GM21447 (cell line): ENCODE measurements at regions not wholly inside any gene's neighbourhood (a gene's known extent, or its start where the extent isn't known, plus 50 kb on each side); places are given as distances from the start of the nearest gene placed in this dataset.
"Not testable (repeated sequence)": the region's sequence is repeated elsewhere in the genome, so short reads cannot be mapped to it uniquely, and the experiment has no call there.

Source experiments
- ATAC-seq: cut with Tn5 transposase; IDR thresholded peaks from one replicate; pipeline ENCODE4 v1.9.1; 2021; ENCODE audit not compliant: unreplicated experiment

DNA sequence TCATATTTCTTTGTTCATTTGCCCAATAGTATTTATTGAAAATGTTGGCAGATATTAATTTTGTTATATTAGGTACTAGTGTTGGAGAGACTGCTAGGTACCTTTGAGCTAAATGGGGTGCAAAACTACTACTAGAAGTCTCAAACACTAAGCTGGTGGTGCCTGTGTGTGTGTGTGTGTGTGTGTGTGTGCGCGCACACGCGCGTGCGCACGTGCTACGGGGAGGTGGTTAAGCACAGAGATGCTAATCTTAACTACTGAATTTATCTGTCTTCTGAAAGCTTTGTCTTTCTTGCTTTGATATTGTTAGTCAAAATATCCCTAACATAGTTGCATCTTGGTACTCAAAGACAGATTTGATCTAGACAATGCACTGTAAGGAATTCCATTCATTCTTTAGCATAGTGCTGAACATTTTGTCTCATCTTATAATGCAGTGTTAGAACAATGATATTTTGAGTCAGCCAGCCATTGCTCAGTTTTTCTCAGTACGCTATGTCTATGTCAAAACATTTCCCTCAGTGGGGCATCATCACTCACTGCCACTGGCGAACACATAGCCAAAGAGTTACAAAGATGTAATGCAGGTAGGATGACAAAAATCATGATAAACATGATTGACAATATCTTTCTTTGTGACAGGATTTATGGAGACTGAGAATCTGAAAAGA, 396.0 kb upstream of the RGPD4 start:
- no peak for ATAC-seq

DNA sequence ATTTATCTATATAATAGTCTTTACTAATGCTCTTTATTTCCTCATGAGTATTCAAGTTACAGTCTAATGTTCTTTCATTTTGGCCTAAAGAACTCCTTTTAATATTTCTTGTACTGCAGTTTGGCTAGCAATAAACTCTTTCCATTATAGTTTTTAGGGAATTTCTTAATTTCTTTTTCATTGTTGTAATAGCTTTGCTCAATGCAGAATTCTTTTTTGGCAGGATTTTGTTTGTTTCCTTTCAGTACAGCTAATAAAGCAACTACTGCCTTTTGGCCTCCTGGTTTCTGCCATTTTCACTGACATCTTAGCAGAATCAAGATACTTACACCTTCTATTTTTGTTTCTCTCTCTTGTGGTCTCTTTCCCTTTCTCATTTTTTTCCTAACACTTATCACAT, 390.4 kb upstream of the RGPD4 start:
- ATAC-seq = no peak

- no peak for ATAC-seq
Observed at GRCh38 chr2:107437265-107437664, 389.4 kb upstream of the RGPD4 start.

DNA sequence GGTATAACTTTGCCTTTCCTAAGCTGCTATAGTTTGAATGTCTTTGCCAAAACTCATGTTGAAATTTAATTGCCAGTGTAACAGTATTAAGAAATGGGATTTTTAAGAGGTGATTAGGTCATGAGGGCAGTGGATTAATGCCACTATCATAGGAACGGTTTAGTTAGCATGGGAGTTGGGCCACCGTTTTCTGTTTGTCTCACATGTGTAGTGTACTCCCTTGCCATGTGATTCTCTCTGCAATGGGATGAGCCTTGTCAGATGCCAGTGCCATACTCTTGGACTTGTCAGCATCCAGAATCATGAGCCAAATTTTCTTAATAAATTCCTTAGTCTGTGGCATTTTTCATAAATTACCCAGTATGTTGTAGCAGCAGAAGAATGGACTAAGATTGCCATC, 388.9 kb upstream of the RGPD4 start:
- no peak for ATAC-seq

DNA sequence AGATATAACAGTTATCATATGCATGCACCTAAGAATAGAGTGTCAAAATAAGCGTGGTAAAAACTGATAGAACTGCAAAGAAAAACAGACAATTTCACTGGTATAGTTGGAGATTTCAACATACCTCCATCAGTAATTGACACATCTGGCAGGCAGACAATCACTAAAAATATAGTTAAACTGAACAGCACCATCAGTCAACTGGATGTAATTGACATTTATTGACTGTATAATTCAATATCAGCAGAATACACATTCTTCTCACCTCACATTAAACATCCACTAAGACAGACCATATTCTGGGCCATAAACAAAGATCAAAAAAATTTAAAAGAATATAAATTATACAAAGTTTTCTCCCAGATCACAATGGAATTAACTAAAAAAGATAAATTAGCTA, 378.5 kb upstream of the RGPD4 start:
- ATAC-seq = no peak

DNA sequence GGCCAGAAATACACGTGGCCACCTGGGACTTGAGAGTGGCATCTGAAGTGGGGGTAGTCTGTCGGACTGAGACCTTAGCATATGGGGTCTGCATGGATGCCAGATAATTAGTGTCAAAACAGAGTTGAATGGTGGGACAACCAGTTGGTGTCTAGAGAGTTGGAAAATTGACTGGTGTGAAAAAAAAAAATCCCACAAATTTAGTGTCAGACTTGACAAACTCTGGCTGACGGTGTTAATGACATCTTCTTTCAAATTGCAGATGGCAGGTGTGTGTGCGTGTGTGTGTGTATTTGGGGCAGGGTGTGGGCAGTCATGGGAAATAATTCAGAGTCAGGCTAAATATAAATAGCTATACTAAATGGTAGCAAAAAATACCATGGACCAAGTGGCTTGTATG, 365.4 kb upstream of the RGPD4 start:
- no peak for ATAC-seq

GRCh38 chr2:107462181-107462580, 364.5 kb upstream of the RGPD4 start:
- ATAC-seq = no peak

GRCh38 chr2:107466241-107466640, 360.5 kb upstream of the RGPD4 start:
- ATAC-seq = no peak

- ATAC-seq = no peak
Observed at GRCh38 chr2:107466984-107467773, 359.5 kb upstream of the RGPD4 start.

- ATAC-seq = no peak
Observed at GRCh38 chr2:107469437-107469995, 357.2 kb upstream of the RGPD4 start.

- ATAC-seq = no peak
Observed at GRCh38 chr2:107473150-107473549, 353.5 kb upstream of the RGPD4 start.

DNA sequence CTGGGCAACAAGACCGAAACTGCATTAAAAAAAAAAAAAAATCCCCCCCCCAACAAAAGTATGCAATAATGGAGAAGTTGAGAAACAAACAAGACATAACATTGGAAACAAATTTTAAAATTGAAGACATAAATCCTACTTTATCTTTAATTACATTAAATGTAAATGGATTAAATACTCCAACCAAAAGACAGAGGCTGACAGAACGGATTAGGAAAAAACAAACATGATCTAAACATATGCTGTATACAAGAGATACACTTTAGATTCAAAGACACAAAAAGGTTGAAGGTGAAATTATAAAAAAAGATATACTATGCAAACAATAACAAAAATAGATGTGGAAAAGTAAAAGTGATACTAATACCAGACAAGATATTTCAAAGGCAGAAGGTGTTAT, 350.8 kb upstream of the RGPD4 start:
- no peak for ATAC-seq

GRCh38 chr2:107502539-107502938, 324.2 kb upstream of the RGPD4 start:
- no peak for ATAC-seq

DNA sequence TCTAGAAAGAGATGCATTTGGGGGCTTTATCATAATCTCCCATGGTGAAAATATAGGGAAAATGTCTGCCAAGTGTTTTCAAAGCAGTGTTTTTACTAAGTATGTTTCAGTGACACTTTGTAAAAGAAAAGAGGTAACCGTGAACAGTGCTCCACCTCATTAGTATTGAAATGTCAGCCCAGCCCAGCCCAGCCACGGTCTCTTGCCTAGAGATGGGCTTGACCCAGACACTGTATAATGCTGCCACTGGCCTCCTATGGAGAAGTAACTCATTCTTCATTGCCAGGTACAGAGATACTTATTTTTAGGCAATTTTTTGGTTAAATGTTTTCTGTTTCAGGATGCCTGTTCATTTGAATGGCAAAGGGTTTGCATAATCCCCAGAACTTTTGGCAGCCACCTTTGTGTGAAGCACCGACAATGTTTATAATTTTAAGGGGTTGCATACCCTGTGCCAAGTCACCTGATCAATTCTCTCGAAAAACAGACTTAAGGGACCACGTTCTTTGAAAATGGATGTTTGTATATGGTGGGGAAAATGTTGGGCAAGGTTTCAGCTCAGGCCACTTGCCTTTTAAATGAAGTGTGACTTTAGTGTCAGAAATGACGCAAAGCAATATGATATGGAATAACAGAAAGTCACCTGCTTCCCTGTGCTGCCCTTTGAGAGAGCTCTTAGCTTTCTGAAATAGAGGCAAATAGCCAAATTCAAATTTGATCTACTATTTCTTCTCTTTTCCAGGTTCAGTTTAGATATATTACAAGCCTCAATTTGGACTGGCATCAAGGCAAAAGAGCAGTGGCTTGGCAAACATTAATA, 314.5 kb upstream of the RGPD4 start:
- ATAC-seq = no peak

DNA sequence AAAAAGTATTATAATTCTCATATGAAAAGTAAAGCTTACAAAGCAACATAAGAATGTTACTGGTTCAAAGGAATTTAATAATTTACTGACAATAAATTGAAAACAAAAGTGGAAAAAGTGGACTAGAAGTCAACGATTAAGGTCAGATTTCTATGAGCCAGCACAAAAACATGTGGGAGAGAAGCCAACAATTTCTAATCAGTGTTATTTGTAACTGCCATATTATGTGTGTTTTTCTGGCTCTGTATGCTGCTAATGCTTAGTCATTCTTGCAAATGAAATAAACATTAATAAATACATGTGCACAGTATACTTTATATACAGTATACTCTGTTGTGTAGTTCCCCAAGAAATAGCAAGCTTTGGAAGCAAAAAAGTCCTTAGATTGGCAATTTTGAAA, 301.3 kb upstream of the RGPD4 start:
- no peak for ATAC-seq

DNA sequence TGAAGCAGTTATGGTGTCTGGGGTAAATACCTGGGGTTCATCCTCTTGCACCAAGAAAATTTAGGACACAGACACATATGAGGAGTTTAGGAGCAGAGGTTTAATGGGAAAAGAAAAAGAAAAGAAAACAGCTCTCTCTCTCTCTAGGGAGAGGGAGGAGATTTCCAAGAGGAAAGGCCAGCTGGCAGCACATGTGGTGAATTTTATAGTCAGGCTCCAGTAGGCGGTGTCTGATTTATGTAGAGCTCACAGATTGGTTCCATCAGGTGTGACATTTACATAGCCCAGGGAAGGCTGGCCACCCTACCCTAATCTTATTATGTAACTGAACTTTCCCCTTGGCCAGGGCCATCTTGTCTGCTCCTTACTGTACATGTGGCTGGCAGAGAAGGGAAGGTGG, 297.5 kb upstream of the RGPD4 start:
- ATAC-seq = no peak

GRCh38 chr2:107530046-107530445, 296.6 kb upstream of the RGPD4 start:
- ATAC-seq = no peak

DNA sequence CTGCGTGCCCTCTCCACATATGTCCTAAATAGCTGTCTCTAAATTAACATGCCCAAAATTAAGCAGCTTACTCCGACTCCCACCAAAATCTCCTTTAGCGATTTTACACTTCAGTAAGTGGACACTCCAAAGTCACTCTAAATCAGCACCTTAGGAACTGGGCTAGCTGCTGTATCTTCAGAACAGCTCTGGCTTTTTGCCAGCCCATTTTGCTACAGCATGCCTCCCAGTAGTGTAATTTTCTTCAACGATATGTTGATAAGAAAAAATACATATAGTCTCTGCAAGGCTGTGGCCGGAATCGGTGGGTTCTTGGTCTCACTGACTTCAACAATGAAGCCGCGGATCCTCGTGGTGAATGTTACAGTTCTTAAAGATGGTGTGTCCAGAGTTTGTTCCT, 291.8 kb upstream of the RGPD4 start:
- no peak for ATAC-seq

GRCh38 chr2:107535905-107536689, 290.6 kb upstream of the RGPD4 start:
- ATAC-seq = not testable (repeated sequence)

DNA sequence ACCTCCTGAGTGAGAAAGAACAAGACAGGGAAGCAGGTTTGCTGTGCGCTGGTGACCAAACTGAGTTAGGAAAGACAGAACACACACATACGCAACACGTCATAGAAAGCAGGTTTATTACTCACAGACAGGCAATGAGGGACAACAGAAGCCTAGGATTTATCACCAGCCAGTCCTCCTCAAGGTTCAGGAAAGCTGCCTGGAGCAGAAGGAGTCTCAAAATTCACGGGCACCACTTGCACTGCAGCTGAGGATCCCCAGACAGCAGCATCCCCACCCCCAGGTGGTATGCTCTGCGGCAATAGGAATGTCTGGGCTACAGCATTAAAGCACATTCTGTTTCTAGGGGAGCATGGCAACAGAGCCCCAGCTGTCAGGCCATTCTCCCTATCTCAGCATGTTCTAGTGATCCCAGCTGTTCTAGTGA, 284.4 kb upstream of the RGPD4 start:
- no peak for ATAC-seq

GRCh38 chr2:107543793-107544192, 282.9 kb upstream of the RGPD4 start:
- no peak for ATAC-seq
